NT2/D1 (cell line): ENCODE measurements at regions not wholly inside any gene's neighbourhood (a gene's known extent, or its start where the extent isn't known, plus 50 kb on each side); places are given as distances from the start of the nearest gene placed in this dataset.

Source experiments
- SUZ12 ChIP-seq: IDR thresholded peaks from 2 replicates; pipeline ENCODE4 v1.6.1; 2011; ENCODE audit not compliant: insufficient read length, insufficient read depth; ENCODE audit errors: extremely low read depth
- YY1 ChIP-seq: IDR thresholded peaks from 2 replicates; pipeline ENCODE4 v1.6.1; 2011; ENCODE audit not compliant: insufficient read length, insufficient read depth

DNA sequence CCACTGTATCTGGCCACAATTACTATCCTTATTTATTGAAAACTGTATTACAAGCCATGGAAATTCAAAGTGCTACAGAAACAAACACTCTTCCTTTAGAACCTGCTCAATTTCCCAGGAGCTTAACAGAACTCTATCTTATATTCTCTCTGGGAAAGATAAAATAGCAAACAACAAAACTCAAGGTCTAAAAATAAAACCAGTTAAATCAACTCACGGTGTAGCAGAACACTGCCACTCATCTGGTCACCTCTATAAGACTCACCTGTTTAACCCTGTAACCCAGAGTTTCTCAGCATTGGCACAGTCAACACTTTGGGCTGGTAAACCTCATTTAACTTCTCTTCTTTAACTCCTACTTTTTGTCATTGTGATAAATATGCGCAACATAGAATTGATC lies 348.9 kb downstream of the DCHS2 start:
- TF ChIP-seq YY1: no peak
- TF ChIP-seq SUZ12: no peak
